SKM-1 (cell line): ENCODE measurements at regions not wholly inside any gene's neighbourhood (a gene's known extent, or its start where the extent isn't known, plus 50 kb on each side); places are given as distances from the start of the nearest gene placed in this dataset.
"Not testable (repeated sequence)": the region's sequence is repeated elsewhere in the genome, so short reads cannot be mapped to it uniquely, and the experiment has no call there.

Source experiments
- DNase-seq: peaks from one replicate; lab custom pipeline; 2025; ENCODE audit not compliant: unreplicated experiment; lab: John Stamatoyannopoulos, UW

GRCh38 chr3:76505202-76505845 lies 534.6 kb upstream of the ROBO2 start:
- DNase-seq = no peak

- DNase-seq = no peak
These were observed 530.6 kb upstream of the ROBO2 start for GRCh38 chr3:76509179-76509830.

- no peak for DNase-seq
These were observed 525.1 kb upstream of the ROBO2 start for GRCh38 chr3:76514836-76515235.

DNA sequence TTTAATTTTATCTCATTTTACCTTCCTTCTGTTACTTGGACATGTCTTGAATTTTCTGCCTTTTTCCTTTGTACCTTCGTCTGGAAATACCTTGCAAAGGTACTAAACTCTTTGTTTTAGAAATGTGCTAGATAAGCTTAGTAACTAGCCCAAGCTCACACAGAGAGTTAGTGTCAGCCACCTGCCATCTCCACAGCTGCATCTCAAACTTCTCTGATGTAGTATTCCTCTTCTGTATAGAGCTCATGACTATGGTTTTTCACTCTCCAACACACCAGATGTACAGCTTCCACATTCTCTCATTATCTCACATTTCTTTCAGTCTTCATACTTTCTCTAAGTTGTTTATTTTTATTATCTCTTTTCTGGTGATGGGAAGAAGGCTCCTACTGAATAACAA lies 516.6 kb upstream of the ROBO2 start:
- no peak for DNase-seq

DNA sequence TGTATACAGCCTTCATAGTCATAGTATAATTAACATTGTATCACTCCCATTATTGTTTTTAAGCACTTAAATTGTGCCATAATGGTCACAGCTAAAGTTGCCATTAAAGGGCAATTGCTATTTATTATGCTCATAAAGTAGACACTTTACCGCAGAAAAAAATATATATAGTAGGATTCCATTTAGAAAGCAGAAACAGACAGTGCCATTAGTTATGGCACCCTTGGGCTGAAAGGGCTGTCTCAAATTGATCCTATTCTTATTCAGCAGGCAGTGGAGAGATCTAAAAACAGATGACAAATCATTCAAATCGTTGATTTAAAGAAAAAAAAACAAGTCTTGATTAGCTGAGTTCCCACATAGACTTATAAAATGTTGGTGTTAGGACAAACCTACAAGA lies 514.2 kb upstream of the ROBO2 start:
- DNase-seq = no peak

DNA sequence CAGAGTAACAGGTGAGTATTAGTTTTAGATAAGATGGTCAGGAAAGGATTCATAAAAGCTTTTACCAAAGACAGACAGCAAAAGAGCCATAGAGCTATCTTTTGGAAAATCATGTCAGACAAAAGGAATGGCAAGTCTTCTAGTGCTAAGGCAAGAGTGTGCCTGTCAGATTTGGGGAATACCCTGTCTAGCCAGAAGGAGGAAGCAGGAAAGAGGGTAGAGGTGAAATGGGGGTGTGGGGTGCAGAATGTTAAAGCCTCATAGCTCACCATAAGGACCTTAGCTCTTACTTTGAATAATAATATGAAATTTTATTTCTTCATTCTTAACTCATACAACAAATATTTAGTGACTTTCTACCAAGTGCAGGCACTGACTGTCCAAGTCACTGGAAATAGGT lies 512.1 kb upstream of the ROBO2 start:
- no peak for DNase-seq

GRCh38 chr3:76532158-76532822 lies 507.6 kb upstream of the ROBO2 start:
- no peak for DNase-seq

DNA sequence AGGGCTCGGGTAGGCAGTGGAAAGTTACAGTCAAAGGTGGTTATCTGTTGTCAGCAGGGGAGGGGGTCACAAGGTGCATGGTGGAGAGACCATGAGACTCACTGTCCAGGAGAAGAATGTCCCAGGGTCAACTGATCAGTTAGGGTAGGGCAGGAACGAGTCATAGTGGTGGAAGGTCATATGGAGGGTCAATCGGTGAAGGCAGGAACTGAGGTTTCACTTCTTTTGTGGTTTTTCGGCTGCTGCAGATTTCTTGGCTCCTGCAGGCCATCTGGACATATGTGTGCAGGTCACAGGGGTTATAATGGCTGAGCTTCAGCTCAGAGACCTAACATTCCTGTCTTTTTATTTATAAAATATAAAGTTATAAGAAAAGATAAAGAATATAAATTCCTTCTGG lies 506.2 kb upstream of the ROBO2 start:
- DNase-seq = not testable (repeated sequence)

- not testable (repeated sequence) for DNase-seq
These were observed 502.0 kb upstream of the ROBO2 start for GRCh38 chr3:76537857-76538256.

DNA sequence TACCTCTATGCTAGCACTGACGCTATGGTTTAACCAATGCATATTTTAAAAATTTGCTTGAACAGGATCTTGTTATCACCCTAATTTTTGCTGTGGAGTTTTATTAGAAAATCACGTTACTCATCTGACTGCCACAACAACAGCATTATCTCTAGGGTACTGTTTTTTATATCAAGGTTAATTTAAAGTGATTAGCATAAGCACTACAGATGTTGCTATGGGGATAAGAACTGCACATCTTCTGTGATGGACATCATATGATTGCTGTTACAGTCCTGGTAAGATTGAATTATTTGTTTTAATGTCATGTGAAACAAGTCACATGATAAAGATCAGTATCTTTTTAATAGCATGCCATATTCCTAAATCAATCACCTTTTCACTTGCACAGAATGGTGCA lies 492.2 kb upstream of the ROBO2 start:
- DNase-seq = no peak

DNA sequence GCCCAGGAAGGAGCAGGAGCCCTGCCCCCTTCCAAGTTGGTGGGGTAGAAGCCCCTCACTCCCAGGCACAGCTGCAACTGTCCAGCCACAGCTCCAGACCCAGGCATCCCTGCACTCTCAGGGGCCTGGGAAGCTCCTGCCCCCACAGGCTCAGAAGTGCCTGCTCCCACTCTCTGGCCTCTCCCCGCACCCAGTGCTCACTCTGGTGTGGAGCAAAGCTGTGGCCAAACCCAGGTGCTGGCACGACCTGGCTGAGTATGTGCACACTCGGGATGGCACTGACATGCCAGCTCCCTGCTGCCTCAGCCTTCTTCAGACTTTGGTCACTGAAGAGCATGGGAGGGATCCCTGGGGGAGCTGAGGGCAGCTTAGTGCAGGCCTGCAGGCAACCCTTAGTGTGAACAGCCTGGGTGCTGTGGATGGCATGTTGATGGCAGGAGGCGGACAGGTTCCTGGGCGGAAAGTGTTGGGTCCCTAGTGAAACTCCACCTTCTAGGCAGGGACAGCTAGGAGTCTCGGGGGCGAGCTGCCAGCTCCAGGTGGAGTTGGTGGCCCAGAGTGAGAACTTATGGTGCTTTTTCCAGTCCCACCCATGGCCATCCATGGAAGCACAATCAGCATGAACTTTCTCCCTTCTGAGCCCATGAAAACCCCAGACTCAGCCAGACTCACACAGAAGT lies 489.2 kb upstream of the ROBO2 start:
- DNase-seq = no peak

- no peak for DNase-seq
These were observed 488.2 kb upstream of the ROBO2 start for GRCh38 chr3:76551739-76552138.

DNA sequence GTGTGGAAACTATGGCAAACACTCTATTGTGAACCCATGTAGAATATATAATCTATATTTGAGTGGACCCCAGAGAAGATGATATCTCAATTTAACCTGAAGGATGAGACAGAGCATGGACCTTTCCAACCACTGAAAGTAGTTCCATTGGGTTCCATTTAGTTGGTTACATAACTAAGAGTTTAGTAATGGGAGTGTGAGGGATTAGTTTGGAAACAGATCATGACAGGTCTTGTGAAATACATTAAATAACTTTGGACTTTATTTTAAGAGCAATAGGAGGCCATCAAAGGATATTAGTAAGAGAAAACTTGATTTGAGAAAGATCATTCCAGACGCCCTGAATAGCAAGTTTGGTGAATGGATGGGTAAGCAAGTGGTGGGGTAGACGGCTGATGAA lies 487.2 kb upstream of the ROBO2 start:
- DNase-seq = no peak

GRCh38 chr3:76554707-76555106 lies 485.2 kb upstream of the ROBO2 start:
- DNase-seq = no peak

- no peak for DNase-seq
These were observed 478.2 kb upstream of the ROBO2 start for GRCh38 chr3:76561494-76562236.

GRCh38 chr3:76565496-76566210 lies 474.2 kb upstream of the ROBO2 start:
- no peak for DNase-seq

DNA sequence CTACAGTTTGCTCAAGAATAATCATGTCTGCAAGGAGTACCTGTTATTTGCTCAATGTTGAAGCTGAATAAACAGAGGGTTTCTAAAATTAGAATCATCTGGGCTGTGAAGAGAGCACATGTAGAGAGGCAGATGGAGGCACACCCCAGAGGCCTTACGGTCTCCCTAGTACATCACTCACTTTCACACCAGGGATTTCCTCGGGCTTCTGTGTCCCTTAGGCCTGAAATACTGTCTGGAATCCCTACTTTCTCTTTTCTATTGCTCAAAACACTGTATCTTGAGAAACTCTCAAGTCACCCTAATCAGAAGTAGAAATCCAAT lies 473.7 kb upstream of the ROBO2 start:
- no peak for DNase-seq

DNA sequence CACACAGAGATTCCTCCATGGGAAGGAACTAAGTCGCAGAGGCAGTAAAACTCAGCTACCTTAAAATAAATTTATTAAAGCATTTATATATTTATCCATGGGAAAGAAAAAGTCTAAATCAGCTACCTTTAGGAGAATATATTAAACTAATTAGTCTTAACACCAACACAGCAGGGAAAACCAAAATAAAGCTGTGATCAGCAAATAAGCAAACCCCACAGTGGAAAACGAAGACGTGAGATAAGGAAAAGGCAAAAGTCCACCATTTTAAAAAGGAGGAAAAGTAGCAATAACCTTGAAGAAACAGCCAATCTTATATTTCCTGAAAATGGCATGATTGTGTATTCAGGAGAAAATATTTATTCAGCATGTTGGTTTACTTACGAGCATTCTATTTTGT lies 473.0 kb upstream of the ROBO2 start:
- no peak for DNase-seq

DNA sequence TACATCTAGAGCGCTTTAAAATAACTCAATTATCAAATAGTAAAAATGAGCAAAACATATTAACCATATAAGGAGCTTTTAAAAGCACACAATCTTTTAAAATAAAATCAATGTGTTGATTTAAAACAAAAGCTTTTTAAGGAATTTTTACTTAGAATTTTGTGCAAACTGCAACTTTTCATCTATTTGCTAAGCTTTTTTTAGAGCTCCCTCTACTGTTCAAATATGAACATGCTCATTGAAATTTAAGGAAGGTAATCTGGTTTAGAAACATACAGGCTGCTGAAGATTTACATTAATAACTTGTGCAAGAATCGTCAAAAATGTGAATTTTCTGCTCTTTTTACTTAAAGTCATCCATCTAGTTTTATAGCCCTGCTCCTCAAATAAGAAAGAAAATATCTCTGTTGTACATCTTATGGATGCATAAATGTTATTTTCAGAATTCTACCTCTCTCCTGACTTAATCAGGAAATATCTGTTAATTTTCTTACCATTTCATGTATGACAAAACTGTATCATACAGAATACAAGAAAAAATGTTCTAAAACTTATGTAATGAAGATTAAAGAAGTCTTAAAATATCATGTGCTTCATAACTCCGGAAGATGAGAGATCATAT lies 469.4 kb upstream of the ROBO2 start:
- DNase-seq = peak; percentile 28

GRCh38 chr3:76576201-76576600 lies 463.7 kb upstream of the ROBO2 start:
- DNase-seq = no peak
